ENCODE measurements at regions not wholly inside any gene's neighbourhood (a gene's known extent, or its start where the extent isn't known, plus 50 kb on each side); places are given as distances from the start of the nearest gene placed in this dataset.
A peak's percentile ranks its signal among the peaks of the same experiment; 100 is the strongest.

DNA sequence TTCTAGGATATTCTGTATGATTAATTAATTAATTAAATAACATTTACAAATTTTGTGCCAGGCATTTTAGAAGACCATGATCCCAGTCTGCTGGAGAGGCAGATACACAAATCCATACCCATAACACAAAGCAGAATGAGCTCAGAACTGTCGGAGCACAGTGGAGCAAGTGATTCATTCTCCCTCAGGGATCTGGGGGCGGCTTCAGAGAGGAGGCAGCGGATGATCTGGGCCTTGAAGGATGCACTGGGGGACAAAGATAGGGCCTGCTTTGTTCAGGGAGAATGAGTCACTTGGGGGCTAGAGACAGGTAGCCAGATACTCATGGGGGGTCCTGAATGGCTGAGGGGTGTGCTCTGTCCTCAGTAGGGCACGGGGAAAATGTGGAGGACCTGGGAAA lies 50.9 kb upstream of the TRABD2B start:
- H3K9me3 ChIP-seq (ENCODE audit: control insufficient read depth, insufficient read depth, low read depth, low read length), result no peaks in the 10 kb centered on the region
- H3K4me3 ChIP-seq (ENCODE audit: low read depth, low read length), result no peak overlapping the region
- H3K36me3 ChIP-seq (ENCODE audit: control insufficient read depth in 2 of 2, insufficient read depth in 1 of 2, low read length in 2 of 2), result no peaks in the 10 kb centered on the region
- peaks cover 15% of the 10 kb centered on the region for H3K4me1 ChIP-seq (ENCODE audit: control insufficient read depth, insufficient read depth, low read length)
- no peak for TF ChIP-seq ZNF280D (tag by site-specific recombination; IDR thresholded peaks at IDR 0.05)
- TF ChIP-seq GLIS1 (tag by site-specific recombination; IDR thresholded peaks at IDR 0.05), result peak; percentile 17; the same call in 1 of the 2 replicates
- TF ChIP-seq, protein P1, sequence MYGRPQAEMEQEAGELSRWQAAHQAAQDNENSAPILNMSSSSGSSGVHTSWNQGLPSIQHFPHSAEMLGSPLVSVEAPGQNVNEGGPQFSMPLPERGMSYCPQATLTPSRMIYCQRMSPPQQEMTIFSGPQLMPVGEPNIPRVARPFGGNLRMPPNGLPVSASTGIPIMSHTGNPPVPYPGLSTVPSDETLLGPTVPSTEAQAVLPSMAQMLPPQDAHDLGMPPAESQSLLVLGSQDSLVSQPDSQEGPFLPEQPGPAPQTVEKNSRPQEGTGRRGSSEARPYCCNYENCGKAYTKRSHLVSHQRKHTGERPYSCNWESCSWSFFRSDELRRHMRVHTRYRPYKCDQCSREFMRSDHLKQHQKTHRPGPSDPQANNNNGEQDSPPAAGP (tag by site-specific recombination; IDR thresholded peaks at IDR 0.05), result peak; percentile 67
- TF ChIP-seq EGR2 (tag by site-specific recombination; IDR thresholded peaks at IDR 0.05; ENCODE audit: low read depth), result peak; percentile 83
- TF ChIP-seq ZBTB17 (tag by site-specific recombination; IDR thresholded peaks at IDR 0.05), result 0 out of 2 replicates have a peak, but pooled peaks have one; percentile 31
- TF ChIP-seq ZFHX2 (tag by site-specific recombination; conservative IDR thresholded peaks at IDR 0.05), result peak; percentile 82
- peak; percentile 46; the same call in 1 of the 2 replicates for TF ChIP-seq ZEB2 (tag by site-specific recombination; IDR thresholded peaks at IDR 0.05)
- TF ChIP-seq ZNF140 (tag by site-specific recombination; IDR thresholded peaks at IDR 0.05), result no peak
- TF ChIP-seq ZNF629 (tag by site-specific recombination; IDR thresholded peaks at IDR 0.05), result peak; percentile 38
- no peak for TF ChIP-seq ZBTB7A (tag by site-specific recombination; IDR thresholded peaks at IDR 0.05; ENCODE audit: low read depth)
- TF ChIP-seq ZNF132 (tag by site-specific recombination; IDR thresholded peaks at IDR 0.05; ENCODE audit: borderline replicate concordance), result no peak
- peak; percentile 82 for TF ChIP-seq ZNF600 (tag by site-specific recombination; IDR thresholded peaks at IDR 0.05)
- TF ChIP-seq GLIS2 (tag by site-specific recombination; IDR thresholded peaks at IDR 0.05), result peak; percentile 40; the same call in 1 of the 2 replicates
- TF ChIP-seq, protein P2, sequence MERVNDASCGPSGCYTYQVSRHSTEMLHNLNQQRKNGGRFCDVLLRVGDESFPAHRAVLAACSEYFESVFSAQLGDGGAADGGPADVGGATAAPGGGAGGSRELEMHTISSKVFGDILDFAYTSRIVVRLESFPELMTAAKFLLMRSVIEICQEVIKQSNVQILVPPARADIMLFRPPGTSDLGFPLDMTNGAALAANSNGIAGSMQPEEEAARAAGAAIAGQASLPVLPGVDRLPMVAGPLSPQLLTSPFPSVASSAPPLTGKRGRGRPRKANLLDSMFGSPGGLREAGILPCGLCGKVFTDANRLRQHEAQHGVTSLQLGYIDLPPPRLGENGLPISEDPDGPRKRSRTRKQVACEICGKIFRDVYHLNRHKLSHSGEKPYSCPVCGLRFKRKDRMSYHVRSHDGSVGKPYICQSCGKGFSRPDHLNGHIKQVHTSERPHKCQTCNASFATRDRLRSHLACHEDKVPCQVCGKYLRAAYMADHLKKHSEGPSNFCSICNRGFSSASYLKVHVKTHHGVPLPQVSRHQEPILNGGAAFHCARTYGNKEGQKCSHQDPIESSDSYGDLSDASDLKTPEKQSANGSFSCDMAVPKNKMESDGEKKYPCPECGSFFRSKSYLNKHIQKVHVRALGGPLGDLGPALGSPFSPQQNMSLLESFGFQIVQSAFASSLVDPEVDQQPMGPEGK (tag by site-specific recombination; IDR thresholded peaks at IDR 0.05), result peak; percentile 76
- TF ChIP-seq SP7 (tag by site-specific recombination; IDR thresholded peaks at IDR 0.05), result peak; percentile 41; the same call in 1 of the 2 replicates
- TF ChIP-seq ZBTB21 (tag by site-specific recombination; IDR thresholded peaks at IDR 0.05), result no peak
- 0 out of 2 replicates have a peak, but pooled peaks have one; percentile 12 for TF ChIP-seq ZIC2 (tag by site-specific recombination; IDR thresholded peaks at IDR 0.05)
- H3K27ac ChIP-seq (ENCODE audit: extremely low read depth, low read depth, low read length), result no peak overlapping the region
- POLR2A ChIA-PET, result interaction anchor here (1.1 kb wide), 1 partner anchor 50 kb away, joined by 5 read pairs; the partner anchor contains the start of gene TRABD2B
- CTCF ChIA-PET, result interaction anchor here (0.6 to 7.5 kb wide), 4 partner anchors 10 to 100 kb away, joined by 3 to 73 read pairs (median 14); partner anchors contain the start of gene TRABD2B

DNA sequence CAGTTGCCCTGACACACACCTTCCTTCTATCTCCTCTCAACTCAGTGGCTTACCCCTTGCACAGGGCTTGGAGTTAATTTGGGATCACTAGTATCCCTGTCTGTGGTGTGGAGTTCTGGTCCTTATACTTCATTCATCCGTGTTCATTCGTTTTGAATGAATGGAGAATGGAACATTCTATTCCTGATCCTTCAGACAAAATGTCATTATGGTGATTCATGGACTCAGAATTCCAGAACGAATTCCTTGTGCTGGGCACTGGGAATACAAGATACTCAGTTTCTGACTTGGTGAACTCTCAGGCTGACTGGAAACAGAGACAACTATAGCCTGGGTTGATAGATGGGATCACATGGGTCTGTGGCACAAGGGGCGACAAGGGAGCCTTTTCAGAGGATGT lies 49.9 kb upstream of the TRABD2B start:
- no peaks in the 10 kb centered on the region for H3K36me3 ChIP-seq (ENCODE audit: control insufficient read depth in 2 of 2, insufficient read depth in 1 of 2, low read length in 2 of 2)
- ChIA-PET CTCF (no interaction called here), POLR2A (no interaction called here)
- TF ChIP-seq GLI4 (tag by site-specific recombination; IDR thresholded peaks at IDR 0.05) (no peak), ZNF266 (tag by site-specific recombination; IDR thresholded peaks at IDR 0.05; ENCODE audit: low read depth) (no peak), OVOL3 (tag by site-specific recombination; IDR thresholded peaks at IDR 0.05) (no peak), ZNF623 (tag by site-specific recombination; IDR thresholded peaks at IDR 0.05) (no peak), ZNF600 (tag by site-specific recombination; IDR thresholded peaks at IDR 0.05) (peak; percentile 25; the same call in 1 of the 2 replicates), ZNF133 (tag by site-specific recombination; IDR thresholded peaks at IDR 0.05) (no peak)
- TF ChIP-seq, protein P3, sequence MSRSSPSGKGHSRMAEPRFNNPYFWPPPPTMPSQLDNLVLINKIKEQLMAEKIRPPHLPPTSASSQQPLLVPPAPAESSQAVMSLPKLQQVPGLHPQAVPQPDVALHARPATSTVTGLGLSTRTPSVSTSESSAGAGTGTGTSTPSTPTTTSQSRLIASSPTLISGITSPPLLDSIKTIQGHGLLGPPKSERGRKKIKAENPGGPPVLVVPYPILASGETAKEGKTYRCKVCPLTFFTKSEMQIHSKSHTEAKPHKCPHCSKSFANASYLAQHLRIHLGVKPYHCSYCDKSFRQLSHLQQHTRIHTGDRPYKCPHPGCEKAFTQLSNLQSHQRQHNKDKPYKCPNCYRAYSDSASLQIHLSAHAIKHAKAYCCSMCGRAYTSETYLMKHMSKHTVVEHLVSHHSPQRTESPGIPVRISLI (tag by site-specific recombination; IDR thresholded peaks at IDR 0.05), result no peak
- no peaks in the 10 kb centered on the region for H3K9me3 ChIP-seq (ENCODE audit: control insufficient read depth, insufficient read depth, low read depth, low read length)
- H3K4me3 ChIP-seq (ENCODE audit: low read depth, low read length), result no peak overlapping the region
- H3K4me1 ChIP-seq (ENCODE audit: control insufficient read depth, insufficient read depth, low read length), result peaks cover 9% of the 10 kb centered on the region
- no peak overlapping the region for H3K27ac ChIP-seq (ENCODE audit: extremely low read depth, low read depth, low read length)

Measured in HEK293 (cell line).